ENCODE measurements at regions not wholly inside any gene's neighbourhood (a gene's known extent, or its start where the extent isn't known, plus 50 kb on each side); places are given as distances from the start of the nearest gene placed in this dataset.
A peak's percentile ranks its signal among the peaks of the same experiment; 100 is the strongest.
"Not testable (repeated sequence)": the region's sequence is repeated elsewhere in the genome, so short reads cannot be mapped to it uniquely, and the experiment has no call there.

GRCh38 chr20:50331469-50332363 is 141.1 kb downstream of the CEBPB start:
- Histone ChIP-seq H3K4me2 (ENCODE audit: low read length) (no peak overlapping the region), H3K9me3 (ENCODE audit: insufficient read depth, low read length) (peaks cover 12% of the 10 kb centered on the region), H3K9ac (ENCODE audit: low read length) (no peak overlapping the region), H3K4me1 (ENCODE audit: low read length) (peaks cover 3% of the 10 kb centered on the region; the same call in 1 of the 2 replicates), H3K4me3 (ENCODE audit: low read length) (no peak overlapping the region), H4K20me1 (ENCODE audit: insufficient read depth, low read length) (no peaks in the 10 kb centered on the region), H3K27me3 (ENCODE audit: low read depth, low read length) (peaks cover 46% of the 10 kb centered on the region), H2AFZ (ENCODE audit: low read depth, low read length) (no peak overlapping the region), H3K27ac (ENCODE audit: low read length) (no peak overlapping the region), H3K79me2 (ENCODE audit: low read length) (no peaks in the 10 kb centered on the region), H3K36me3 (replicated peaks; ENCODE audit: low read depth, low read length) (no peaks in the 10 kb centered on the region)
- TF ChIP-seq EZH2phosphoT487 (IDR thresholded peaks at IDR 0.05; ENCODE audit: low read depth) = no peak

GRCh38 chr20:50332491-50332980 is 141.9 kb downstream of the CEBPB start:
- H3K4me1 ChIP-seq (ENCODE audit: low read length) = peaks cover 3% of the 10 kb centered on the region; the same call in 1 of the 2 replicates
- H3K4me3 ChIP-seq (ENCODE audit: low read length) = no peak overlapping the region
- no peak overlapping the region for H3K4me2 ChIP-seq (ENCODE audit: low read length)
- no peak for TF ChIP-seq CTCF (IDR thresholded peaks at IDR 0.05; ENCODE audit: low read depth, low read length)
- H3K79me2 ChIP-seq (ENCODE audit: low read length) = no peaks in the 10 kb centered on the region
- H3K27ac ChIP-seq (ENCODE audit: low read length) = no peak overlapping the region
- peaks cover 12% of the 10 kb centered on the region for H3K9me3 ChIP-seq (ENCODE audit: insufficient read depth, low read length)
- no peaks in the 10 kb centered on the region for H3K36me3 ChIP-seq (replicated peaks; ENCODE audit: low read depth, low read length)
- H2AFZ ChIP-seq (ENCODE audit: low read depth, low read length) = no peak overlapping the region
- H3K9ac ChIP-seq (ENCODE audit: low read length) = no peak overlapping the region
- H4K20me1 ChIP-seq (ENCODE audit: insufficient read depth, low read length) = no peaks in the 10 kb centered on the region
- peaks cover 50% of the 10 kb centered on the region for H3K27me3 ChIP-seq (ENCODE audit: low read depth, low read length)

- TF ChIP-seq EZH2phosphoT487 (IDR thresholded peaks at IDR 0.05; ENCODE audit: low read depth) = no peak
- Histone ChIP-seq H2AFZ (ENCODE audit: low read depth, low read length) (no peak overlapping the region), H3K36me3 (replicated peaks; ENCODE audit: low read depth, low read length) (no peaks in the 10 kb centered on the region), H3K9me3 (ENCODE audit: insufficient read depth, low read length) (peaks cover 7% of the 10 kb centered on the region), H4K20me1 (ENCODE audit: insufficient read depth, low read length) (no peaks in the 10 kb centered on the region), H3K4me2 (ENCODE audit: low read length) (no peak overlapping the region), H3K9ac (ENCODE audit: low read length) (no peak overlapping the region), H3K27me3 (ENCODE audit: low read depth, low read length) (peaks cover 50% of the 10 kb centered on the region), H3K79me2 (ENCODE audit: low read length) (no peaks in the 10 kb centered on the region), H3K4me1 (ENCODE audit: low read length) (peaks cover 3% of the 10 kb centered on the region; the same call in 1 of the 2 replicates), H3K4me3 (ENCODE audit: low read length) (no peak overlapping the region), H3K27ac (ENCODE audit: low read length) (no peak overlapping the region)
Measured at GRCh38 chr20:50333131-50333670, 142.6 kb downstream of the CEBPB start.

GRCh38 chr20:50333812-50334211 is 143.2 kb downstream of the CEBPB start:
- no peak overlapping the region for H3K9ac ChIP-seq (ENCODE audit: low read length)
- H2AFZ ChIP-seq (ENCODE audit: low read depth, low read length) = no peak overlapping the region
- H3K27me3 ChIP-seq (ENCODE audit: low read depth, low read length) = peaks cover 44% of the 10 kb centered on the region
- H3K36me3 ChIP-seq (replicated peaks; ENCODE audit: low read depth, low read length) = no peaks in the 10 kb centered on the region
- H3K4me3 ChIP-seq (ENCODE audit: low read length) = no peak overlapping the region
- no peaks in the 10 kb centered on the region for H3K79me2 ChIP-seq (ENCODE audit: low read length)
- H3K27ac ChIP-seq (ENCODE audit: low read length) = no peak overlapping the region
- TF ChIP-seq CTCF (IDR thresholded peaks at IDR 0.05; ENCODE audit: low read depth, low read length) = no peak
- TF ChIP-seq EZH2phosphoT487 (IDR thresholded peaks at IDR 0.05; ENCODE audit: low read depth) = no peak
- H3K4me2 ChIP-seq (ENCODE audit: low read length) = no peak overlapping the region
- H3K4me1 ChIP-seq (ENCODE audit: low read length) = peaks cover 9% of the 10 kb centered on the region
- peaks cover under 1% of the 10 kb centered on the region; the same call in 1 of the 2 replicates for H3K9me3 ChIP-seq (ENCODE audit: insufficient read depth, low read length)
- H4K20me1 ChIP-seq (ENCODE audit: insufficient read depth, low read length) = no peaks in the 10 kb centered on the region

GRCh38 chr20:50334512-50334911 is 143.9 kb downstream of the CEBPB start:
- not testable (repeated sequence) for H3K4me3 ChIP-seq (ENCODE audit: low read length); H2AFZ ChIP-seq (ENCODE audit: low read depth, low read length); H4K20me1 ChIP-seq (ENCODE audit: insufficient read depth, low read length); H3K9ac ChIP-seq (ENCODE audit: low read length); H3K79me2 ChIP-seq (ENCODE audit: low read length); H3K36me3 ChIP-seq (replicated peaks; ENCODE audit: low read depth, low read length); H3K9me3 ChIP-seq (ENCODE audit: insufficient read depth, low read length); H3K27ac ChIP-seq (ENCODE audit: low read length)
- peaks cover 40% of the 10 kb centered on the region for H3K27me3 ChIP-seq (ENCODE audit: low read depth, low read length)
- H3K4me2 ChIP-seq (ENCODE audit: low read length) = peak overlapping the region; percentile 71
- peaks cover 16% of the 10 kb centered on the region for H3K4me1 ChIP-seq (ENCODE audit: low read length)
